SK-N-MC (cell line): ENCODE measurements at regions not wholly inside any gene's neighbourhood (a gene's known extent, or its start where the extent isn't known, plus 50 kb on each side); places are given as distances from the start of the nearest gene placed in this dataset.

Experiments
- EZH2 ChIP-seq: fragments of 200-600 bp; sonication (generic); IDR thresholded peaks from one replicate; pipeline ENCODE4 v1.6.1; 2017; ENCODE audit warnings: antibody characterized with exemption
- FOXP2 ChIP-seq: optimal IDR thresholded peaks from 2 replicates; pipeline ENCODE3; 2011; ENCODE audit warnings: mild to moderate bottlenecking, moderate library complexity; ENCODE audit not compliant: insufficient read depth; ENCODE audit errors: extremely low read length, control extremely low read depth
- POLR2AphosphoS5 ChIP-seq: IDR thresholded peaks from 2 replicates; pipeline ENCODE4 v1.6.1; 2012; ENCODE audit warnings: mild to moderate bottlenecking, low read depth, low read length, borderline replicate concordance

DNA sequence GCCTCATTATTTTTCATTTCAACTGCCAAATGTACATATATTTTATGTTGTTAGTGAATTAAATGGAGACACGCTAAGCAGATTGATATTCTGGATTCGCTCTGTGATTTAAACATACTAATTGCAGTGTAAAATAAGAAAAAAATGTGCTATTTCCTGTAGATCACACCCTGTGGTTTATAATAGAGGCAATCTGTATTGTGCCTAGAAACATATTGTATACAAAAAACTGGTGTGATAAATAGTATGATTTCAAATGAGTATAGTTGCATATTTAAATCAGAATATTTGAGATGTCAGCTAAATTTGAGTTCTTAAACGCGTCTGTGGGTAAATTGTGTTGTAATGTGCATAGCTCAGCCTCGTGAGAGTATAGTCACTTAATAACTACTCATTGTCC, 643.9 kb downstream of the TBC1D4 start:
- no peak for TF ChIP-seq POLR2AphosphoS5
- no peak for TF ChIP-seq EZH2
- no peak for TF ChIP-seq FOXP2
